ENCODE measurements at regions not wholly inside any gene's neighbourhood (a gene's known extent, or its start where the extent isn't known, plus 50 kb on each side); places are given as distances from the start of the nearest gene placed in this dataset.

DNA sequence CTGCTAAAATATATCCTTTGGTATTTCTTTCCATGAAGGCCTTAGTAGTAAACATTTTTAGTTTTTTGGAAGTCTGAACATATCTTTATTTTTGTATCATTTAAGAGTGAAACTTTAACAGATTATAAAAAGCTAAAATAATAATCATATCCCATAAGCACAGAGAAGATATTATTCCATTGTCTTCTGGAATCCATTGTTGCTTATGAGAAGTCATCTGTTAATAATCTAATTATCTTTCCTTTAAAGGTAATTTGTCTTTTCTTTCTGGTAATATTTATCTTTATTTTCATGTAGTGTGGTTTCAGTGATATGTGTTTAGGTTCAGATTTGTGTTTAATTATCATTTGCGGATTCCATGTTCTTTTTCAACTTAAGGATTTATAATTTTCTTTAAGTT, 261.7 kb downstream of the MSRB3 start:
- Histone ChIP-seq H3K79me2 (ENCODE audit: insufficient read depth, low read length) (peaks cover 9% of the 10 kb centered on the region; the same call in 1 of the 2 replicates), H3K9me2 (ENCODE audit: insufficient read depth) (no peaks in the 10 kb centered on the region), H3K4me1 (ENCODE audit: control insufficient read depth in 1 of 2, insufficient read depth in 2 of 2, low read length in 2 of 2) (peaks cover 32 to 38% of the 10 kb centered on the region in 2 experiments), H3K9me3 (ENCODE audit: control insufficient read depth in 1 of 2, insufficient read depth in 1 of 2, low read depth in 1 of 2, low read length in 2 of 2) (peaks cover 8 to 19% of the 10 kb centered on the region in 2 experiments; a peak in 2 of 4 replicates), H4K20me1 (ENCODE audit: insufficient read depth) (no peaks in the 10 kb centered on the region), H3K9ac (ENCODE audit: low read length) (no peak overlapping the region), H3K27ac (ENCODE audit: low read depth, low read length) (peak overlapping the region; percentile 99; the same call in 1 of the 2 replicates), H3K4me3 (replicated peaks in 1 of 2; ENCODE audit: low read depth in 1 of 2, low read length in 2 of 2) (no peak overlapping the region), H3K27me3 (ENCODE audit: insufficient read depth, low read length) (no peaks in the 10 kb centered on the region), H2AFZ (ENCODE audit: low read depth, low read length, poor library complexity, severe bottlenecking) (no peak overlapping the region), H3K4me2 (ENCODE audit: low read length) (no peak overlapping the region), H3K36me3 (ENCODE audit: control insufficient read depth in 1 of 2, insufficient read depth in 2 of 2, low read length in 2 of 2) (peaks cover 0 to 28% of the 10 kb centered on the region in 2 experiments; a peak in 2 of 4 replicates)
- DNase-seq (ENCODE audit: low read depth, low spot score) (no peak), ATAC-seq (no peak)
- no TSS peak for BruUV-seq (replicated peaks)
- ChIA-PET CTCF (no interaction called here), POLR2A (interaction anchor here (1.2 kb wide), 1 partner anchor 109 kb away, joined by 3 read pairs; no protein-coding TSS in a partner anchor), RAD21 (ENCODE audit: low non-redundant PET in 1 of 2, low total read pairs in 2 of 2, uncharacterized antibody in 2 of 2, unreplicated experiment in 2 of 2) (no interaction called here)
- TF ChIP-seq, protein P1, sequence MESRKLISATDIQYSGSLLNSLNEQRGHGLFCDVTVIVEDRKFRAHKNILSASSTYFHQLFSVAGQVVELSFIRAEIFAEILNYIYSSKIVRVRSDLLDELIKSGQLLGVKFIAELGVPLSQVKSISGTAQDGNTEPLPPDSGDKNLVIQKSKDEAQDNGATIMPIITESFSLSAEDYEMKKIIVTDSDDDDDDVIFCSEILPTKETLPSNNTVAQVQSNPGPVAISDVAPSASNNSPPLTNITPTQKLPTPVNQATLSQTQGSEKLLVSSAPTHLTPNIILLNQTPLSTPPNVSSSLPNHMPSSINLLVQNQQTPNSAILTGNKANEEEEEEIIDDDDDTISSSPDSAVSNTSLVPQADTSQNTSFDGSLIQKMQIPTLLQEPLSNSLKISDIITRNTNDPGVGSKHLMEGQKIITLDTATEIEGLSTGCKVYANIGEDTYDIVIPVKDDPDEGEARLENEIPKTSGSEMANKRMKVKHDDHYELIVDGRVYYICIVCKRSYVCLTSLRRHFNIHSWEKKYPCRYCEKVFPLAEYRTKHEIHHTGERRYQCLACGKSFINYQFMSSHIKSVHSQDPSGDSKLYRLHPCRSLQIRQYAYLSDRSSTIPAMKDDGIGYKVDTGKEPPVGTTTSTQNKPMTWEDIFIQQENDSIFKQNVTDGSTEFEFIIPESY (IDR thresholded peaks at IDR 0.05; ENCODE audit: extremely low read depth, insufficient replicate concordance, low read length): no peak
- TF ChIP-seq, protein P2, sequence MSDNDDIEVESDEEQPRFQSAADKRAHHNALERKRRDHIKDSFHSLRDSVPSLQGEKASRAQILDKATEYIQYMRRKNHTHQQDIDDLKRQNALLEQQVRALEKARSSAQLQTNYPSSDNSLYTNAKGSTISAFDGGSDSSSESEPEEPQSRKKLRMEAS (IDR thresholded peaks at IDR 0.05): no peak
- TF ChIP-seq JUND (IDR thresholded peaks at IDR 0.05) (no peak), CBX3 (IDR thresholded peaks at IDR 0.05; ENCODE audit: low read depth) (peak; percentile 97; the same call in 1 of the 2 replicates), SRF (IDR thresholded peaks at IDR 0.05; ENCODE audit: low read depth) (peak; percentile 68; the same call in 1 of the 2 replicates), FOSL1 (IDR thresholded peaks at IDR 0.05; ENCODE audit: low read depth) (0 out of 2 replicates have a peak, but pooled peaks have one; percentile 5)
- intact Hi-C loops (cut with micrococcal nuclease): no loop called here

DNA sequence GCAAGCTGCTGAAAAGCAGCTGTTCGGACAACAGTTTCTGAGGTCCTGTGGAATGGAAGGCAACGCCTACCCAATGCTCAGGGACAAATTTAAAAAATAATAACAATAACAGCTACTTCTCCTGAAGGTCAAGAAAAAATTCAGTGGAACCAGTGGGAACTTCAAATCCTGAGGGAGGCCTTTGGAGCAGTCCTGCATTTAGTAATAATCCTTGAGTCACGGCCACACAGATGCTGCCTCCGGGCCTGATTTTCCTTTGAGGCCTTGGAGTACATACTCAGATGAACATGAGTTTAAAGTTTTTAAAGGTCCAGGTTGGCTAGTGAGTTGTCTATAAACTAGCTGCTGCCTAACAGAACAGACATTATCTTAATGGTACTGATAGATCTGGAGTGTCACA, 268.0 kb downstream of the MSRB3 start:
- no peak overlapping the region for H3K9ac ChIP-seq (ENCODE audit: low read length)
- BruUV-seq (replicated peaks): no TSS peak
- no peaks in the 10 kb centered on the region for H3K9me2 ChIP-seq (ENCODE audit: insufficient read depth)
- ChIA-PET POLR2A (interaction anchor here (1.6 kb wide), 1 partner anchor 10 kb away, joined by 5 read pairs; no protein-coding TSS in a partner anchor), CTCF (no interaction called here), RAD21 (ENCODE audit: low non-redundant PET in 1 of 2, low total read pairs in 2 of 2, uncharacterized antibody in 2 of 2, unreplicated experiment in 2 of 2) (no interaction called here)
- H3K4me2 ChIP-seq (ENCODE audit: low read length): no peak overlapping the region
- H2AFZ ChIP-seq (ENCODE audit: low read depth, low read length, poor library complexity, severe bottlenecking): no peak overlapping the region
- H3K27me3 ChIP-seq (ENCODE audit: insufficient read depth, low read length): no peaks in the 10 kb centered on the region
- no peak overlapping the region for H3K4me3 ChIP-seq (replicated peaks in 1 of 2; ENCODE audit: low read depth in 1 of 2, low read length in 2 of 2)
- peaks cover 0 to 8% of the 10 kb centered on the region in 2 experiments; a peak in 1 of 4 replicates for H3K4me1 ChIP-seq (ENCODE audit: control insufficient read depth in 1 of 2, insufficient read depth in 2 of 2, low read length in 2 of 2)
- no peak overlapping the region for H3K27ac ChIP-seq (ENCODE audit: low read depth, low read length)
- peaks cover 0 to 8% of the 10 kb centered on the region in 2 experiments; a peak in 2 of 4 replicates for H3K36me3 ChIP-seq (ENCODE audit: control insufficient read depth in 1 of 2, insufficient read depth in 2 of 2, low read length in 2 of 2)
- DNase-seq (ENCODE audit: low read depth, low spot score) (no peak), ATAC-seq (no peak)
- H3K9me3 ChIP-seq (ENCODE audit: control insufficient read depth in 1 of 2, insufficient read depth in 1 of 2, low read depth in 1 of 2, low read length in 2 of 2): peaks cover 0 to 3% of the 10 kb centered on the region in 2 experiments; a peak in 1 of 4 replicates
- no peaks in the 10 kb centered on the region for H3K79me2 ChIP-seq (ENCODE audit: insufficient read depth, low read length)
- H4K20me1 ChIP-seq (ENCODE audit: insufficient read depth): no peaks in the 10 kb centered on the region
- TF ChIP-seq POLR2AphosphoS5 (IDR thresholded peaks at IDR 0.05; ENCODE audit: low read depth, low read length) (no peak), YY1 (IDR thresholded peaks at IDR 0.05; ENCODE audit: extremely low read depth, insufficient replicate concordance, low read depth, low read length) (no peak), SRF (IDR thresholded peaks at IDR 0.05; ENCODE audit: low read depth) (no peak)
- TF ChIP-seq, protein P3, sequence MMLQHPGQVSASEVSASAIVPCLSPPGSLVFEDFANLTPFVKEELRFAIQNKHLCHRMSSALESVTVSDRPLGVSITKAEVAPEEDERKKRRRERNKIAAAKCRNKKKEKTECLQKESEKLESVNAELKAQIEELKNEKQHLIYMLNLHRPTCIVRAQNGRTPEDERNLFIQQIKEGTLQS (IDR thresholded peaks at IDR 0.05): no peak
- intact Hi-C loops (cut with micrococcal nuclease): no loop called here

All from HCT116 (cell line).